Psoas muscle (tissue), 7 donors: ENCODE measurements at regions not wholly inside any gene's neighbourhood (a gene's known extent, or its start where the extent isn't known, plus 50 kb on each side); places are given as distances from the start of the nearest gene placed in this dataset.

Experiments used
- ATAC-seq, 4 donors: fragments of 200-7000 bp; cut with Tn5 transposase; one replicate each; pipeline ENCODE4 v1.9.1; 2020; ENCODE audit warnings: moderate library complexity in 3 of 4, mild to moderate bottlenecking in 2 of 4
- DNase-seq, 2 donors: peaks; one replicate each; pipeline ENCODE4 v3.0.0-alpha.2; 2020
- H3K27ac ChIP-seq: fragments of 200-600 bp; one replicate; pipeline ENCODE4 v1.8.0; 2022
- H3K27me3 ChIP-seq, 3 donors: fragments of 200-600 bp in 1 of 3; one replicate each; pipeline versions ENCODE4 v1.6.1 to v1.8.0; 2013 to 2022; ENCODE audit warnings: low read length in 2 of 3, mild to moderate bottlenecking in 2 of 3, moderate library complexity in 1 of 3; ENCODE audit not compliant: insufficient read depth in 3 of 3
- H3K36me3 ChIP-seq, 2 donors: fragments of 200-600 bp in 1 of 2; one replicate each; pipeline versions ENCODE4 v1.6.1 to v1.8.0; 2013 to 2022; ENCODE audit warnings: low read depth in 1 of 2, mild to moderate bottlenecking in 1 of 2, moderate library complexity in 1 of 2; ENCODE audit not compliant: insufficient read depth in 1 of 2
- H3K4me1 ChIP-seq: fragments of 200-600 bp; one replicate; pipeline ENCODE4 v1.8.0; 2022
- H3K4me3 ChIP-seq: fragments of 200-600 bp; one replicate; pipeline ENCODE4 v1.8.0; 2022; ENCODE audit warnings: mild to moderate bottlenecking
- H3K9me3 ChIP-seq: fragments of 200-600 bp; one replicate; pipeline ENCODE4 v1.8.0; 2022
- CTCF ChIP-seq: fragments of 200-600 bp; IDR thresholded peaks from one replicate; pipeline ENCODE4 v1.8.0; 2022; ENCODE audit warnings: antibody characterized with exemption
- WGBS, 3 donors: extraction: QIAGEN DNeasy Blood & Tissue Kit; methylation state at CpG; one replicate each; pipeline versions ENCODE4 v1.1.6 to v1.1.7; 2013; 5-methylcytosine and 5-hydroxymethylcytosine counted together
- intact Hi-C, 2 donors: fragments of 100-400 bp; cut with DNase I; formaldehyde crosslinking; loops; one replicate each; pipeline versions ENCODE4 v1.11.0 to v1.14.2; 2022
- donor health status: healthy with polysubstance abuse.
- donor health status: DM: no; HTN: no; CAD: no; lungs with moderate emphysema.
- donor health status: Bipolar disorder and iron deficiency.
- donor health status: healthy.
- donor health status: DM: yes; HTN: yes; CAD: no.
- donor health status: DM: no; HTN: no; CAD: no.
- donor health status: DM: yes; HTN: yes; CAD: no.

DNA sequence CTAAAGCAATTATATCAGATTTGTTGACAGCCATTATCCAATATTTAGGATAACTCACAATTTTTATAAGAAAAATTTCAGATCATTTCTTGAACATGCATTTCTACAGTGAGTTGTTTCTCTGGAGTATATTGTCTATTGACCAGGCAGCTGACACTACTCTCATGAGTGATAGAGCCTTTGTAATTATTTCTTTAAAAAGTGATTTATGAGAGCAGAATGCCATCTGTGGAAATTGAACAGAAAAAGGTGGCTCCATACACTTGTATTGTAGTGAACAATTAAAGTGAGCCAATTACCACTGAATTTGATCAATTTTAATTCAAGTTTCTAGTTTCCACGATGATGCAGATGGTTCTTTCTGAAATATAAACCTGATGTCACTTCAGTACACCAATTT, 855.4 kb downstream of the TAF11L14 start:
- 44 to 59% (median 57%) methylated on average over 1 of the region's 1 CpG for WGBS, 3 donors
- ATAC-seq, result no peak

DNA sequence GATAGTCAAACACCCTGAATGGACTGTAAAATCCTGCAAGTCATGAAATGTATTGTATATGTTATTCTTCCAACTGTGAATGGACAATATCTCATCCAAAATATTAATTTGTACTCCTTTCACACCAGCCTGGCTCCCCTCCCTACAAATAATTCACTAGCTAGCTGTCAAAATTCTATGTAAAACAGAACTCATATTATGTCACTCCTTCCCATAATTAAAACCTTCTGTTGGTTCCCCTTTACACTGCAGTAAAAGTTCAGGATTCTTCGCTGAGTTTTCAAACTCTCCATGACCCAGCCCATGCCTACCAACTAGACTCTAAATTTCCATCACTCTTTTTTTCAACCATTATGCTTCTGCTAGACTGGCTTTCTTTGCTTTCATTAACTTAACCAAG, 857.1 kb downstream of the TAF11L14 start:
- 66 to 73% (median 69%) methylated on average over 1 of the region's 1 CpG for WGBS, 3 donors
- Histone ChIP-seq H3K4me1 (no peaks in the 10 kb centered on the region), H3K27me3 (no peaks in the 10 kb centered on the region), H3K36me3 (no peaks in the 10 kb centered on the region), H3K27ac (no peak overlapping the region), H3K4me3 (no peak overlapping the region), H3K9me3 (no peaks in the 10 kb centered on the region)
- no peak for DNase-seq
- intact Hi-C loops, result no loop called here
- no peak for ATAC-seq
- no peak for TF ChIP-seq CTCF

More for the DNA sequence above, 855.4 kb downstream of the TAF11L14 start:
- intact Hi-C loops, result no loop called here
- TF ChIP-seq CTCF, result no peak
- no peak overlapping the region for H3K4me3 ChIP-seq
- DNase-seq, result no peak
- H3K36me3 ChIP-seq, result no peaks in the 10 kb centered on the region
- no peaks in the 10 kb centered on the region for H3K9me3 ChIP-seq
- no peaks in the 10 kb centered on the region for H3K27me3 ChIP-seq
- H3K4me1 ChIP-seq, result no peaks in the 10 kb centered on the region
- H3K27ac ChIP-seq, result no peak overlapping the region

- Histone ChIP-seq H3K9me3 (no peaks in the 10 kb centered on the region), H3K27me3 (no peaks in the 10 kb centered on the region), H3K27ac (no peak overlapping the region), H3K4me1 (no peaks in the 10 kb centered on the region), H3K36me3 (no peaks in the 10 kb centered on the region), H3K4me3 (no peak overlapping the region)
- DNase-seq (no peak), ATAC-seq (no peak)
- 74 to 82% (median 79%) methylated on average over 1 of the region's 1 CpG for WGBS, 3 donors
- intact Hi-C loops, result no loop called here
- no peak for TF ChIP-seq CTCF
Observed at GRCh38 chr5:18495157-18495556, 860.9 kb downstream of the TAF11L14 start.

GRCh38 chr5:18496041-18496440, 861.8 kb downstream of the TAF11L14 start:
- Histone ChIP-seq H3K36me3 (no peaks in the 10 kb centered on the region), H3K9me3 (no peaks in the 10 kb centered on the region), H3K4me1 (no peaks in the 10 kb centered on the region), H3K27me3 (no peaks in the 10 kb centered on the region), H3K27ac (no peak overlapping the region), H3K4me3 (no peak overlapping the region)
- intact Hi-C loops, result no loop called here
- no peak for DNase-seq
- TF ChIP-seq CTCF, result no peak
- no peak for ATAC-seq

- intact Hi-C loops, result no loop called here
- Histone ChIP-seq H3K27ac (no peak overlapping the region), H3K4me3 (no peak overlapping the region), H3K4me1 (no peaks in the 10 kb centered on the region), H3K27me3 (no peaks in the 10 kb centered on the region), H3K9me3 (no peaks in the 10 kb centered on the region), H3K36me3 (no peaks in the 10 kb centered on the region)
- 74 to 76% (median 74%) methylated on average over 2 of the region's 2 CpGs for WGBS, 3 donors
- no peak for TF ChIP-seq CTCF
- ATAC-seq (no peak), DNase-seq (no peak)
Observed at GRCh38 chr5:18497089-18497488, 862.8 kb downstream of the TAF11L14 start.
